ENCODE measurements at regions not wholly inside any gene's neighbourhood (a gene's known extent, or its start where the extent isn't known, plus 50 kb on each side); places are given as distances from the start of the nearest gene placed in this dataset.

DNA sequence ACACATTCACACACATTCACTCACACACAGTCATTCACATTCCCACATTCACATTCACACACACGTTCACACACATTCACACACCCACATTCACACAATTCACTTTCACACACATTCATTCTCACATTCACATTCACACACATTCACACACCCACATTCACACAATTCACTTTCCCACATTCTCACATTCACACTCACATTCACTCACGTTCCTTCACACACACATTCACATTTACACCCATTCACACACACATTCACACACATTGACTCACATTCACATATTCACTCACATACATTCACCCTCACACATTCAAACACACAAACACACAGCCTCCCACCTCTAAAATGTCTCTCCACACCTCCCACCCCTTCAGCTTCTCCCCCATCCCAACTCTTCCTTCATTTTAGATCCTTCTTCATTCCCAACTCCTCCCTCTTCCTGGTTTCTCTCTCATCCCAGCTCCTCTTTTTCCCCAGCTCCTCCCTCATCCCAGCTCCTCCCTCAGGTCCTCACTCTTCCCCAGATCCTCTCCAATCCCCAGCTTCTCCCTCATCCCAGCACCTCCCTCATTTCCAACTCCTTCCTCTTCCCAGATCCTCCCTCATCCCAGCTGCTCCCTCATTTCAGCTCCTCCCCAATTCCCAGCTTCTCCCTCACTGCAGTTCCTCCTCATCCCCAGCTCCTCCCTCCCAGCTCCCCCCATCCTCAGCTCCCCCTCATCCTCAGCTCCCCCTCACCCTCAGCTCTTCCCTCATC is 111.0 kb downstream of the FAM53A start:
- Histone ChIP-seq H3K9me3 (replicated peaks; ENCODE audit: control insufficient read depth, insufficient read depth, low read length) (no peaks in the 10 kb centered on the region), H2AFZ (ENCODE audit: low read depth, low read length) (no peak overlapping the region), H3K27me3 (ENCODE audit: control insufficient read depth in 2 of 2, insufficient read depth in 2 of 2, low read length in 2 of 2) (peaks cover 7 to 8% of the 10 kb centered on the region in 2 experiments), H4K20me1 (replicated peaks; ENCODE audit: control insufficient read depth, extremely low read depth, insufficient read depth, low read length) (no peaks in the 10 kb centered on the region), H3K4me2 (ENCODE audit: insufficient read depth, low read length) (no peak overlapping the region), H3K79me2 (ENCODE audit: control insufficient read depth, insufficient read depth, low read length) (no peaks in the 10 kb centered on the region), H3K36me3 (ENCODE audit: control insufficient read depth in 2 of 2, extremely low read depth in 1 of 2, insufficient read depth in 2 of 2, low read length in 2 of 2) (no peaks in the 10 kb centered on the region), H3K9me1 (replicated peaks; ENCODE audit: control insufficient read depth, extremely low read depth, insufficient read depth, low read length) (no peaks in the 10 kb centered on the region), H3K4me1 (ENCODE audit: control insufficient read depth, extremely low read depth, insufficient read depth, low read length) (no peaks in the 10 kb centered on the region), H3K27ac (ENCODE audit: insufficient read depth, low read depth, low read length) (no peak overlapping the region), H3K9ac (replicated peaks; ENCODE audit: extremely low read depth, insufficient read depth, low read length) (no peak overlapping the region), H3K4me3 (replicated peaks in 1 of 3; ENCODE audit: insufficient read depth in 1 of 3, low read depth in 1 of 3, low read length in 3 of 3) (no peak overlapping the region)
- intact Hi-C loops (cut with micrococcal nuclease) (no loop called here), dilution Hi-C loops (cut with MboI; ENCODE audit: extremely low pct_ligation_motif_present, low sequenced_read_pairs) (no loop called here)
- TF ChIP-seq POLR2AphosphoS5 (IDR thresholded peaks at IDR 0.05; ENCODE audit: insufficient read depth, low read depth, low read length) (no peak), MYC (IDR thresholded peaks at IDR 0.05; ENCODE audit: low read depth, low read length) (no peak), POLR2A (IDR thresholded peaks at IDR 0.05; ENCODE audit: low read depth, low read length) (no peak), CTCF (IDR thresholded peaks at IDR 0.05; ENCODE audit: extremely low read depth in 1 of 2, insufficient read depth in 1 of 2, low read depth in 1 of 2, low read length in 2 of 2) (no peak), GATA2 (IDR thresholded peaks at IDR 0.05; ENCODE audit: insufficient read depth, insufficient read length, low read depth, low read length) (no peak), JUN (IDR thresholded peaks at IDR 0.05; ENCODE audit: borderline replicate concordance, insufficient read depth, insufficient read length, low read depth) (no peak), FOS (IDR thresholded peaks at IDR 0.05; ENCODE audit: borderline replicate concordance, insufficient read depth, low read length) (no peak), EZH2 (IDR thresholded peaks at IDR 0.05; ENCODE audit: borderline replicate concordance, low read depth, low read length, severe bottlenecking) (no peak)
- TF ChIP-seq, protein P1, sequence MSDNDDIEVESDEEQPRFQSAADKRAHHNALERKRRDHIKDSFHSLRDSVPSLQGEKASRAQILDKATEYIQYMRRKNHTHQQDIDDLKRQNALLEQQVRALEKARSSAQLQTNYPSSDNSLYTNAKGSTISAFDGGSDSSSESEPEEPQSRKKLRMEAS (IDR thresholded peaks at IDR 0.05; ENCODE audit: insufficient read depth, insufficient read length): no peak
- FAIRE-seq (no peak), DNase-seq (ENCODE audit: low read depth, low spot score) (no peak)
- BruUV-seq (replicated peaks): no TSS peak
- CTCF ChIA-PET: interaction anchor here (0.5 to 2.4 kb wide), 3 partner anchors 25 to 217 kb away, joined by 3 to 8 read pairs (median 4); no protein-coding TSS in a partner anchor
- POLR2A ChIA-PET: no interaction called here

All from endothelial cell of umbilical vein (primary cell).